H9 (cell line): ENCODE measurements at regions not wholly inside any gene's neighbourhood (a gene's known extent, or its start where the extent isn't known, plus 50 kb on each side); places are given as distances from the start of the nearest gene placed in this dataset.

ENCODE experiments used
- DNase-seq: peaks from one replicate; pipeline ENCODE4 v3.0.0-alpha.2; 2017
- H2AFZ ChIP-seq: one replicate; pipeline ENCODE4 v1.6.1; 2013; ENCODE audit warnings: mild to moderate bottlenecking, low read length, control low read depth, moderate library complexity
- H2AK5ac ChIP-seq: 2 replicates; pipeline ENCODE4 v1.6.1; 2013; ENCODE audit warnings: low read length, control low read depth, mixed read lengths; ENCODE audit not compliant: insufficient read length
- H2BK120ac ChIP-seq: one replicate; pipeline ENCODE4 v1.6.1; 2013; ENCODE audit warnings: low read depth, mild to moderate bottlenecking, low read length, control low read depth, inconsistent platforms; ENCODE audit not compliant: poor library complexity, severe bottlenecking
- H2BK12ac ChIP-seq: 2 replicates; pipeline ENCODE4 v1.6.1; 2013; ENCODE audit warnings: low read length, control low read depth, mixed read lengths, low read depth; ENCODE audit not compliant: insufficient read length
- H2BK15ac ChIP-seq: 2 replicates; pipeline ENCODE4 v1.6.1; 2013; ENCODE audit warnings: low read depth, low read length, control low read depth
- H2BK20ac ChIP-seq: one replicate; pipeline ENCODE4 v1.6.1; 2013; ENCODE audit warnings: low read depth, mild to moderate bottlenecking, low read length, control low read depth, inconsistent platforms; ENCODE audit not compliant: poor library complexity, severe bottlenecking
- H2BK5ac ChIP-seq: 2 replicates; pipeline ENCODE4 v1.6.1; 2013; ENCODE audit warnings: low read length, control low read depth, mixed read lengths; ENCODE audit not compliant: insufficient read length
- H3K14ac ChIP-seq: 2 replicates; pipeline ENCODE4 v1.6.1; 2013; ENCODE audit warnings: low read length, control low read depth; ENCODE audit not compliant: insufficient read depth
- H3K18ac ChIP-seq: 2 replicates; pipeline ENCODE4 v1.6.1; 2013; ENCODE audit warnings: low read depth, mild to moderate bottlenecking, mixed read lengths, low read length, control low read depth; ENCODE audit not compliant: insufficient read length
- H3K23ac ChIP-seq: 2 replicates; pipeline ENCODE4 v1.6.1; 2013; ENCODE audit warnings: low read length, control low read depth, mixed read lengths, low read depth; ENCODE audit not compliant: insufficient read length
- H3K23me2 ChIP-seq: 2 replicates; pipeline ENCODE4 v1.6.1; 2013; ENCODE audit warnings: low read depth, mild to moderate bottlenecking, mixed read lengths, low read length, control low read depth; ENCODE audit not compliant: insufficient read length, poor library complexity, severe bottlenecking
- H3K27ac ChIP-seq: 2 replicates; pipeline ENCODE4 v1.5.1; 2013; ENCODE audit warnings: low read length, control low read depth, mixed read lengths, low read depth; ENCODE audit not compliant: insufficient read length
- H3K27me3 ChIP-seq: 2 replicates; pipeline ENCODE4 v1.6.1; 2013; ENCODE audit warnings: low read length, control low read depth, inconsistent platforms; ENCODE audit not compliant: insufficient read depth
- H3K4ac ChIP-seq: 2 replicates; pipeline ENCODE4 v1.6.1; 2013; ENCODE audit warnings: low read depth, mild to moderate bottlenecking, control low read depth, inconsistent platforms, low read length, moderate library complexity
- H3K4me1 ChIP-seq: 2 replicates; pipeline ENCODE4 v1.6.1; 2013; ENCODE audit warnings: low read length, control low read depth, inconsistent platforms; ENCODE audit not compliant: insufficient read depth
- H3K4me2 ChIP-seq: 2 replicates; pipeline ENCODE4 v1.6.1; 2013; ENCODE audit warnings: low read length, control low read depth, mixed read lengths; ENCODE audit not compliant: insufficient read length, insufficient read depth
- H3K56ac ChIP-seq: 2 replicates; pipeline ENCODE4 v1.6.1; 2013; ENCODE audit warnings: low read depth, mild to moderate bottlenecking, mixed read lengths, low read length, control low read depth; ENCODE audit not compliant: insufficient read length
- H3K79me1 ChIP-seq: 2 replicates; pipeline ENCODE4 v1.6.1; 2013; ENCODE audit warnings: low read depth, mild to moderate bottlenecking, moderate library complexity, low read length, control low read depth, inconsistent platforms; ENCODE audit not compliant: insufficient read depth, poor library complexity, severe bottlenecking
- H3K79me2 ChIP-seq: 2 replicates; pipeline ENCODE4 v1.6.1; 2013; ENCODE audit warnings: low read length, control low read depth, inconsistent platforms; ENCODE audit not compliant: insufficient read depth
- H3K9ac ChIP-seq: 2 replicates; pipeline ENCODE4 v1.6.1; 2013; ENCODE audit warnings: low read length, control low read depth, mixed read lengths; ENCODE audit not compliant: insufficient read length; ENCODE audit errors: extremely low read depth
- H3K9me3 ChIP-seq: one replicate; pipeline ENCODE4 v1.6.1; 2013; ENCODE audit warnings: low read depth, low read length, inconsistent platforms; ENCODE audit not compliant: control insufficient read depth
- H3T11ph ChIP-seq: one replicate; pipeline ENCODE4 v1.6.1; 2013; ENCODE audit warnings: mild to moderate bottlenecking, low read length, control low read depth, inconsistent platforms
- H4K20me1 ChIP-seq: one replicate; pipeline ENCODE4 v1.6.1; 2013; ENCODE audit not compliant: control insufficient read depth, insufficient read length, insufficient read depth
- H4K5ac ChIP-seq: 2 replicates; pipeline ENCODE4 v1.6.1; 2013; ENCODE audit warnings: low read depth, mild to moderate bottlenecking, mixed read lengths, low read length, control low read depth; ENCODE audit not compliant: insufficient read length
- H4K8ac ChIP-seq: replicated peaks from 2 replicates; pipeline ENCODE4 v1.6.1; 2013; ENCODE audit warnings: low read length, control low read depth, mixed read lengths, low read depth; ENCODE audit not compliant: insufficient read length
- H4K91ac ChIP-seq: 2 replicates; pipeline ENCODE4 v1.6.1; 2013; ENCODE audit warnings: low read depth, mild to moderate bottlenecking, moderate library complexity, mixed read lengths, low read length, control low read depth; ENCODE audit not compliant: insufficient read length
- H3K27ac Mint-ChIP-seq, 3 experiments: 2 replicates in 2 of 3; 3 replicates in 1 of 3; pipeline ENCODE4 v1.8.0; 2020 to 2021; ENCODE audit warnings: mixed read lengths in 3 of 3, mild to moderate bottlenecking in 1 of 3, moderate library complexity in 1 of 3
- H3K27me3 Mint-ChIP-seq: 2 replicates; pipeline ENCODE4 v1.8.0; 2021; ENCODE audit warnings: low read depth, mild to moderate bottlenecking, moderate library complexity, mixed read lengths
- H3K36me3 Mint-ChIP-seq, 3 experiments: 2 replicates in 2 of 3; 3 replicates in 1 of 3; pipeline ENCODE4 v1.8.0; 2020 to 2021; ENCODE audit warnings: low read depth in 3 of 3, mixed read lengths in 3 of 3; ENCODE audit not compliant: insufficient read depth in 1 of 3
- H3K4me1 Mint-ChIP-seq, 2 experiments: 2 replicates each; pipeline ENCODE4 v1.8.0; 2020; ENCODE audit warnings: mixed read lengths in 2 of 2
- H3K4me3 Mint-ChIP-seq, 2 experiments: 2 replicates in 1 of 2; 3 replicates in 1 of 2; pipeline ENCODE4 v1.8.0; 2020 to 2021; ENCODE audit warnings: mild to moderate bottlenecking in 2 of 2, mixed read lengths in 2 of 2, moderate library complexity in 1 of 2
- H3K9me3 Mint-ChIP-seq, 2 experiments: 2 replicates in 1 of 2; 3 replicates in 1 of 2; pipeline ENCODE4 v1.8.0; 2020; ENCODE audit warnings: mild to moderate bottlenecking in 2 of 2, mixed read lengths in 2 of 2, moderate library complexity in 1 of 2
- CTCF ChIP-seq: fragments of 200-600 bp; sonication (generic); conservative IDR thresholded peaks from 3 replicates; pipeline ENCODE4 v1.8.0; 2021; ENCODE audit warnings: antibody characterized with exemption, mild to moderate bottlenecking
- WGBS: extraction: QIAGEN DNeasy Blood & Tissue Kit; methylation state at CpG from one replicate; pipeline ENCODE4 v1.1.7; 2013; ENCODE audit warnings: missing lambda C conversion rate, low lambda C conversion rate, mixed read lengths; ENCODE audit not compliant: insufficient read length; ENCODE audit errors: extremely low coverage; 5-methylcytosine and 5-hydroxymethylcytosine counted together

- Histone ChIP-seq H4K91ac (no peak overlapping the region), H3K79me2 (no peaks in the 10 kb centered on the region), H2BK20ac (no peak overlapping the region), H3K27ac (no peak overlapping the region), H3K27me3 (peaks cover 11% of the 10 kb centered on the region; the same call in 1 of the 2 replicates), H3K23me2 (no peaks in the 10 kb centered on the region), H2BK12ac (no peak overlapping the region), H4K5ac (no peak overlapping the region), H3K4ac (no peak overlapping the region), H2BK120ac (no peak overlapping the region), H3K9ac (no peak overlapping the region), H2AFZ (no peak overlapping the region), H4K20me1 (no peaks in the 10 kb centered on the region), H3K14ac (no peak overlapping the region), H2AK5ac (no peak overlapping the region), H3K18ac (no peak overlapping the region), H3K4me1 (no peaks in the 10 kb centered on the region), H3K4me2 (no peak overlapping the region), H2BK15ac (no peak overlapping the region), H3K9me3 (no peaks in the 10 kb centered on the region), H3T11ph (no peak overlapping the region), H3K56ac (no peak overlapping the region), H4K8ac (no peak overlapping the region), H3K23ac (no peak overlapping the region), H2BK5ac (no peak overlapping the region), H3K79me1 (no peaks in the 10 kb centered on the region)
- Mint-ChIP-seq H3K27ac (no peak overlapping the region), H3K9me3 (0 out of 5 replicates have a peak, but pooled peaks cover 0 to 3% of the 10 kb centered on the region in 2 experiments), H3K27me3 (peaks cover 99% of the 10 kb centered on the region), H3K36me3 (no peaks in the 10 kb centered on the region), H3K4me3 (no peak overlapping the region), H3K4me1 (no peaks in the 10 kb centered on the region)
- no peak for TF ChIP-seq CTCF
- WGBS = no CpG with 5 or more reads among the region's 8 CpGs
- no peak for DNase-seq
These were observed 212.5 kb upstream of the CPHXL start for GRCh38 chr16:75938818-75939217.
